HL-60 (cell line): ENCODE measurements at regions not wholly inside any gene's neighbourhood (a gene's known extent, or its start where the extent isn't known, plus 50 kb on each side); places are given as distances from the start of the nearest gene placed in this dataset.

Source experiments
- DNase-seq, 2 experiments: peaks; one replicate each; pipeline ENCODE4 v3.0.0-alpha.2; 2010 to 2020; ENCODE audit warnings: low read depth in 1 of 2, low spot score in 1 of 2
- H3K27ac ChIP-seq: fragments of 250-450 bp; sonication (Bioruptor Pico); replicated peaks from 2 replicates; pipeline ENCODE4 v1.5.1; 2020; ENCODE audit warnings: mild to moderate bottlenecking, moderate library complexity
- H3K27me3 ChIP-seq: fragments of 250-450 bp; sonication (Bioruptor Pico); 2 replicates; pipeline ENCODE4 v1.5.1; 2021; ENCODE audit warnings: mild to moderate bottlenecking, moderate library complexity; ENCODE audit not compliant: insufficient read depth, poor library complexity, severe bottlenecking
- H3K4me3 ChIP-seq: replicated peaks from 2 replicates; pipeline ENCODE4 v1.5.1; 2011; ENCODE audit warnings: mild to moderate bottlenecking, control low read depth, low read length; ENCODE audit not compliant: insufficient read depth
- GABPA ChIP-seq: IDR thresholded peaks from 2 replicates; pipeline ENCODE4 v1.6.1; 2012; ENCODE audit warnings: low read depth
- POLR2AphosphoS5 ChIP-seq: IDR thresholded peaks from 2 replicates; pipeline ENCODE4 v1.6.1; 2012; ENCODE audit warnings: low read depth
- REST ChIP-seq: IDR thresholded peaks from 2 replicates; pipeline ENCODE4 v1.6.1; 2012; ENCODE audit warnings: low read depth; ENCODE audit not compliant: insufficient replicate concordance
- SPI1 ChIP-seq: IDR thresholded peaks from 2 replicates; pipeline ENCODE4 v1.6.1; 2012; ENCODE audit warnings: low read depth, mild to moderate bottlenecking, borderline replicate concordance
- TF ChIP-seq, protein P1 (sequence below): IDR thresholded peaks from one replicate; pipeline ENCODE4 v1.5.1; 2011; ENCODE audit warnings: low read length, control low read depth, inconsistent platforms; ENCODE audit not compliant: insufficient read depth

- H3K27ac ChIP-seq, result no peak overlapping the region
- TF ChIP-seq POLR2AphosphoS5 (no peak), GABPA (no peak), SPI1 (no peak)
- TF ChIP-seq, protein P1, sequence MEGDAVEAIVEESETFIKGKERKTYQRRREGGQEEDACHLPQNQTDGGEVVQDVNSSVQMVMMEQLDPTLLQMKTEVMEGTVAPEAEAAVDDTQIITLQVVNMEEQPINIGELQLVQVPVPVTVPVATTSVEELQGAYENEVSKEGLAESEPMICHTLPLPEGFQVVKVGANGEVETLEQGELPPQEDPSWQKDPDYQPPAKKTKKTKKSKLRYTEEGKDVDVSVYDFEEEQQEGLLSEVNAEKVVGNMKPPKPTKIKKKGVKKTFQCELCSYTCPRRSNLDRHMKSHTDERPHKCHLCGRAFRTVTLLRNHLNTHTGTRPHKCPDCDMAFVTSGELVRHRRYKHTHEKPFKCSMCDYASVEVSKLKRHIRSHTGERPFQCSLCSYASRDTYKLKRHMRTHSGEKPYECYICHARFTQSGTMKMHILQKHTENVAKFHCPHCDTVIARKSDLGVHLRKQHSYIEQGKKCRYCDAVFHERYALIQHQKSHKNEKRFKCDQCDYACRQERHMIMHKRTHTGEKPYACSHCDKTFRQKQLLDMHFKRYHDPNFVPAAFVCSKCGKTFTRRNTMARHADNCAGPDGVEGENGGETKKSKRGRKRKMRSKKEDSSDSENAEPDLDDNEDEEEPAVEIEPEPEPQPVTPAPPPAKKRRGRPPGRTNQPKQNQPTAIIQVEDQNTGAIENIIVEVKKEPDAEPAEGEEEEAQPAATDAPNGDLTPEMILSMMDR, result no peak
- H3K27me3 ChIP-seq, result no peaks in the 10 kb centered on the region
- DNase-seq, result no peak
- no peak overlapping the region for H3K4me3 ChIP-seq
Measured at GRCh38 chr1:82844911-82845827, 1044.4 kb downstream of the ADGRL2 start.

- Histone ChIP-seq H3K27ac (no peak overlapping the region), H3K4me3 (no peak overlapping the region), H3K27me3 (no peaks in the 10 kb centered on the region)
- no peak for TF ChIP-seq POLR2AphosphoS5
- TF ChIP-seq GABPA, result no peak
- TF ChIP-seq, protein P1, result no peak
- TF ChIP-seq REST, result no peak
- TF ChIP-seq SPI1, result no peak
- DNase-seq, result no peak
Measured at GRCh38 chr1:82844447-82844846, 1043.7 kb downstream of the ADGRL2 start.

GRCh38 chr1:82843876-82844275, 1043.1 kb downstream of the ADGRL2 start:
- Histone ChIP-seq H3K27ac (no peak overlapping the region), H3K27me3 (no peaks in the 10 kb centered on the region), H3K4me3 (no peak overlapping the region)
- no peak for DNase-seq
- TF ChIP-seq REST, result no peak
- TF ChIP-seq SPI1, result no peak
- TF ChIP-seq, protein P1, result no peak
- no peak for TF ChIP-seq POLR2AphosphoS5
- TF ChIP-seq GABPA, result no peak
